GM04504 (cell line): ENCODE measurements at regions not wholly inside any gene's neighbourhood (a gene's known extent, or its start where the extent isn't known, plus 50 kb on each side); places are given as distances from the start of the nearest gene placed in this dataset.
A peak's percentile ranks its signal among the peaks of the same experiment; 100 is the strongest.
"Not testable (repeated sequence)": the region's sequence is repeated elsewhere in the genome, so short reads cannot be mapped to it uniquely, and the experiment has no call there.

Experiments used
- DNase-seq: peaks from one replicate; pipeline ENCODE4 v3.0.0-alpha.2; 2012; ENCODE audit warnings: low read depth

GRCh38 chr3:177249203-177249602 is 51.9 kb upstream of the TBL1XR1 start:
- no peak for DNase-seq

DNA sequence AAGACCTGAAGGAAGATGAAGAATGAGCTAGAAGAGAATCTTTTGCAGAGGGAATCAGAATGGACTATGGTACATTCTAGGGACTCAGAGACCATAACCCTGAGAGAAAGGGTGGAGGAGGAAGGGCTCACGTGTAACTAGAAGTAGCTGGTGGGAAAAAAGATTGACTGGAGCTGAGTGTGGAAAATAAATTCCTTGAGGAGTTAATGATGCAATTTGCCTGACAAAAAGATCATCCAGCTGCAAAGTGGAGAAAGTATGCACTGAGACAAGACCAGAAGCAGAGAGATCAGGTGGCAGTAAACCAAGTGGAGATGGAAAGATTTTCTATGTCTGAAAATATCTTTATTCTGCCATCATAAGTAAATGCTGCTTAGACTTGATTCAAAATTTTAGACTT is 52.9 kb upstream of the TBL1XR1 start:
- DNase-seq = no peak

GRCh38 chr3:177251755-177252154 is 54.5 kb upstream of the TBL1XR1 start:
- no peak for DNase-seq

DNA sequence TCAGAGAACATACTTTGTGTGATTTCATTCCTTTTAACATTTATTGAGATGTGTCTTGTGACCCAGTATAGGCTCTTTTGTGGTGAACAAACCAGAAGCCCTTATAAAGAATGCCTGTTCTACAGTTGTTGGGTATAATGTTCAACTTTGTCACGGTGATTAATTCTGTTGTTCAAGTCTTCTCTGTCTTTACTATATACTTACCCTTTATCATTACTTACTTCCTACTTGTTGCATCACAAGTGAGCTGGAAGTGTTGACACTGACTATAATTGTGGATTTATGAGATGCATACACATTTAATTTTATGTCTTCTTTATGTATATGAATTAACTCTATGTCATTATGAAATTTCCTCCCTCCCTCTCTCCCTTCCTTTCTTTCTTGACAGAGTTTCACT is 59.7 kb upstream of the TBL1XR1 start:
- no peak for DNase-seq

GRCh38 chr3:177257625-177258024 is 60.3 kb upstream of the TBL1XR1 start:
- DNase-seq = no peak

DNA sequence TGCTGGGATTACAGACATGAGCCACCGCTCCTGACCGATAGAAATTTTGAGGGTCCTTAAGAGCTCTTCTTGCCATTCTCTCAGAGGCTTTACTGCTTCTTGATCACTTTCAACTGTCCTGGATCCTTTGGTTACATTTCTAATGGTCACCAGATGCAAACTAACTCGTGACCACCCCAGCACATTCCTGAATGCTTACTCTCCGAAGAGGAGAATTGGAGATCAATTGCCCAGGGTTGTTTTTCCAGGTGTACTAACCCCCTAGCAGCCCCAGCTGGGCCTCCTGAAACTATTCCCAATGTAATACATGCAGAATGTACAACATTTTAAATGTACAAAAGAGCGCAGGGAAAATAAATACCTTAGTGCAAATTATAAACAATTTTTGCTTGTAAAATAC is 65.1 kb upstream of the TBL1XR1 start:
- DNase-seq = no peak

- no peak for DNase-seq
Measured at GRCh38 chr3:177263615-177264368, 66.5 kb upstream of the TBL1XR1 start.

GRCh38 chr3:177271811-177272501 is 74.7 kb upstream of the TBL1XR1 start:
- not testable (repeated sequence) for DNase-seq

DNA sequence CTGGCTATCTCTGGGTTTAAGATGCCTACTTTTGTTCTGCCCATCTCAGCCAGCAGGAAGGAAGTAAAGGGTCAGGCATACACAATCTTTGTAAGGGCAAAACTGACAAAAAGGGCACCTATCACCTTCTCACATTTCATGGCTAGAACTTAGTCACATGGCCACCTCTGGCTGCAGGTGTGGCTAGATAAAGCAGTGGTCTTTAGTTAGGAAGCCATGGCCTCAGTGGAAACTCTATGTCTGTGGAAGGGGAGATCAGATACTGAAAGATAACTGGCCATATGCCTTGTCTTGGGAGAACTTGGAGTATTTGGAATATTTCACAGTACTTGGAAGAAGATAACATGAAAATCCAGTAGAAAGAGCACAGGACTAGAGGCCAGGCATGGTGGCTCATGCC is 80.7 kb upstream of the TBL1XR1 start:
- DNase-seq = no peak

GRCh38 chr3:177279118-177279815 is 82.0 kb upstream of the TBL1XR1 start:
- no peak for DNase-seq

- DNase-seq = no peak
Measured at GRCh38 chr3:177281292-177282118, 84.2 kb upstream of the TBL1XR1 start.

DNA sequence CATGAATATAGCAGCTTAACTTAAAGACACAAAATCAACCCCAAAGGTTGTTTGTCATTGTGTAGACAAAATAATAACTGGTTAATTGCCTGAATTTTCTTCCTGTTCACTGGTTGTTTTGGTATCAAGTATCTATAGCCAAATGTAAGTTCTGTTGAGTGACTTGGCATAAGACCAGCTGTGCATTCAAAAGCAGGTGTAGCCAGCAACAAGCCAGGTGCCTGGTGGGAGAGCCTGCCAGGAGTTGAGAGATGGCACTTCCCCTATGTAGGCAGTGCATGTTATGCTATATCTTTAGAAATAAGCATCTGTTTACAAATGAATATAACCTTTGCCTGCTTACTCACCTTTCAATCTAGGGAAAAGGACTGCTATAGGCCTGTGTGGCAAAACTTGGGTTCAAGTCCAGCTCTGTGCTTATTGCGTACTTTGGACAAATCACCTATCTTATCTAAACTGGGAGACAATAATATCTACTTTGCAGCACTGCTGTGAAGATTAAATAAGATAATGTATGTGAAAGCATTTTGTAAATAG is 84.9 kb upstream of the TBL1XR1 start:
- no peak for DNase-seq

DNA sequence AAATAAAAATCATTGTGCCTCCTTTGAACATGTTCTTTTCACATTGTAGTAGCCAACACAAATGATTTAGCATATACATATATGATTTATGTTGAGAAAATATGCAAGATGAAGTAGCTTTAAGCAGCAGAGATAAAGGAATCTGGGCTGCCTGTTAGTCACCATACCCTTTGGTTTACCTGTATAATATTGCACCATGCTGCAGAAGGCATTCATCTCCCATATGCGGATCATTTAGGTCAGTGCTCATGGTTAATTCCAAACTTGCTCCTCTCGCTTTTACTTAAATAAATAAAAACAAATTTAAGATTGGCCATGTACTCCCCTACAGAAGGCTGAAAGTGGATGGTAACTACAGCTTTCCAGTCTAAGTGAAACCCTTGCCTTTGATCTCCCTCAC is 86.7 kb upstream of the TBL1XR1 start:
- DNase-seq = no peak

GRCh38 chr3:177284383-177284881 is 87.2 kb upstream of the TBL1XR1 start:
- DNase-seq = no peak

DNA sequence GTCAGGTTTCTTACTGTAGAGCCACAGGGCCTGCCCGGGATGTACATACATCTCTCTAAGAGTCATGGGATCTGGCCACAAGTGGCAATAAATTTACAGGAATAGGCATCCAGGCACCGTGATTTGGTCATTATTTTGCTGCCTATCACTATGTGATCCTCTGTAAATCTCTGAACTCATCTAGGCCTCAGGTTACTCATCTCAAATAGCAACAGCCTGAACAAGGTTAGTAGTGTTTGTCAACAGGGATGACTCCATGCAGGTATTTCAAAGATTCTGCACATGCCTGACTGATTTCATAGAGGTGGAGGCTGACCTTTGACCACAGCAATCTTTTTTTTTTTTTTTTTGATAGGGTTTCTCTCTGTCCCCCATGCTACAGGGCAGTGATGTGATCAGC is 88.8 kb upstream of the TBL1XR1 start:
- DNase-seq = no peak

DNA sequence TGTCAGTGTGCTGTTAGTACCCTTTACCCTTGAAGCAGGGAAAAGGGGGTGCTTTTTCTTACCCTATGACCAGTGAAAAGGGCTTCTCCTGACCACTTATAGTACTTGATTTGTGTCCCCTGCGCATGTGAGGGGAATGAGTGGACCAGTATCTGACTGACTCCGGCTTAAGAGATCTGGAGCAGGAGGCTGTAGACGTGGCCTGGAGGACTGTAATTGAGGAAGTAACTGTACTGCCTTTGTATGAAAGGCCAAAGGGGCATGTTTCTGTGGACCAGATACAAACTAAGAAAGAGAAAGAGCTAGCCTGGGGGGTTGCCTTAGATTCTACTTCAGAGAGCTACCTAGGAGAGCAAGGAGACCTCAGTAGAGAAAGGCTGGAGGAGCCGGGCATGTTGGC is 89.9 kb upstream of the TBL1XR1 start:
- no peak for DNase-seq

DNA sequence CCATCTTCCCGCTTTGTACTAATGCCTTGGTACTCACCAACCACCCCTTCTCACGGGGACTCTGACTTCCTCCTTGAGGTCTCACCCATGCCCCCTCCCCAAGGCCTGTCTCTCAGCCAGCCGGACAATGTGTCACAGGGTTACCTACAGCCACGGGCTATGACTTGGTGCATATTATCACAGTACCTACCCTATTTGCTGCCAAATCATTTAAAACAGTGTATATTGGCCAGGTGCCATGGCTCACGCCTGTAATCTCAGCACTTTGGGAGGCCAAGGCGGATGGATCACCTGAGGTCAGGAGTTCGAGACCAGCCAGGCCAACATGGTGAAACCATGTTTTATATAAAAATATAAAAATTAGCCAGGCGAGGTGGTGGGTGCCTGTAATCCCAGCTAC is 93.4 kb upstream of the TBL1XR1 start:
- no peak for DNase-seq

- peak; percentile 30 for DNase-seq
Measured at GRCh38 chr3:177294221-177294620, 96.9 kb upstream of the TBL1XR1 start.

GRCh38 chr3:177295116-177295515 is 97.8 kb upstream of the TBL1XR1 start:
- no peak for DNase-seq

DNA sequence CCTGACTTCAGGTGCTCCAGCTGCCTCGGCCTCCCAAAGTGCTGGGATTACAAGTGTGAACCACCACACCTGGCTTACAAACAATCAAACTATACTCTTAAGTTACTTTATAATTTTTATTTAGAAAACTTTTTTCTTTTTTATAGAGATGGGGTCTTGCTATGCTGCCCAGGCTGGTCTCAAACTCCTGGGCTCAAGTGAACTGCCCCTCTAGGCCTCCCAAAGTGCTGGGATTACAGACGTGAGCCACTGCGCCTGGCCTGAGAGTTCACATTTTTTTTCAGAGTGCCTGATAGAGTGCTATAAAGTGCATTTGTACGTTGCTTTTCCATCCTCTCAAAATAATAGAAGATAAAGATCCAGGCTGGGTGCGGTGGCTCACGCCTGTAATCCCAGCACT is 102.0 kb upstream of the TBL1XR1 start:
- no peak for DNase-seq

- DNase-seq = no peak
Measured at GRCh38 chr3:177300039-177300833, 103.0 kb upstream of the TBL1XR1 start.
